HEK293 (cell line): ENCODE measurements at regions not wholly inside any gene's neighbourhood (a gene's known extent, or its start where the extent isn't known, plus 50 kb on each side); places are given as distances from the start of the nearest gene placed in this dataset.

ENCODE experiments used
- AEBP2 ChIP-seq: fragments of 450-650 bp; formaldehyde crosslinking; IDR thresholded peaks from 2 replicates; pipeline ENCODE4 v1.5.1; 2016; ENCODE audit warnings: missing biosample characterization, missing genetic modification characterization, borderline replicate concordance
- CTCF ChIP-seq: fragments of 450-650 bp; formaldehyde crosslinking; IDR thresholded peaks from 2 replicates; pipeline ENCODE4 v1.5.1; 2016; ENCODE audit warnings: missing biosample characterization, missing genetic modification characterization
- ZBTB8A ChIP-seq: fragments of 450-650 bp; formaldehyde crosslinking; IDR thresholded peaks from 2 replicates; pipeline ENCODE4 v1.5.1; 2016; ENCODE audit warnings: missing biosample characterization, missing genetic modification characterization
- ZFHX2 ChIP-seq: fragments of 450-650 bp; formaldehyde crosslinking; conservative IDR thresholded peaks from 2 replicates; pipeline ENCODE4 v1.5.1; 2016; ENCODE audit warnings: missing biosample characterization, missing genetic modification characterization
- ZNF274 ChIP-seq, 2 experiments: fragments of 200-500 bp in 1 of 2; fragments of 450-650 bp in 1 of 2; sonication (Bioruptor generic) in 1 of 2; formaldehyde crosslinking in 1 of 2; IDR thresholded peaks; 2 replicates each; pipeline versions ENCODE4 v1.5.1 to v1.6.1; 2014 to 2016; ENCODE audit warnings: borderline replicate concordance in 1 of 2, inconsistent platforms in 1 of 2, low read length in 1 of 2, missing biosample characterization in 1 of 2, missing genetic modification characterization in 1 of 2
- ZNF521 ChIP-seq: fragments of 450-650 bp; formaldehyde crosslinking; IDR thresholded peaks from 2 replicates; pipeline ENCODE4 v1.5.1; 2017; ENCODE audit warnings: missing biosample characterization, mild to moderate bottlenecking, missing genetic modification characterization
- ZNF664 ChIP-seq: fragments of 450-650 bp; formaldehyde crosslinking; IDR thresholded peaks from 2 replicates; pipeline ENCODE4 v1.5.1; 2016; ENCODE audit warnings: missing biosample characterization, missing genetic modification characterization
- TF ChIP-seq, protein P1 (sequence below): fragments of 450-650 bp; formaldehyde crosslinking; IDR thresholded peaks from 2 replicates; pipeline ENCODE4 v1.5.1; 2016; ENCODE audit warnings: missing biosample characterization, missing genetic modification characterization

- TF ChIP-seq CTCF (tag by site-specific recombination) (no peak), AEBP2 (tag by site-specific recombination) (no peak), ZNF521 (tag by site-specific recombination) (no peak), ZBTB8A (no peak), ZNF664 (tag by site-specific recombination) (no peak), ZNF274 (IDR thresholded peaks at IDR 0.05; ENCODE audit: low read length) (no peak), ZNF274 (tag by site-specific recombination; IDR thresholded peaks at IDR 0.05; ENCODE audit: borderline replicate concordance) (no peak), ZFHX2 (tag by site-specific recombination) (no peak)
- TF ChIP-seq, protein P1, sequence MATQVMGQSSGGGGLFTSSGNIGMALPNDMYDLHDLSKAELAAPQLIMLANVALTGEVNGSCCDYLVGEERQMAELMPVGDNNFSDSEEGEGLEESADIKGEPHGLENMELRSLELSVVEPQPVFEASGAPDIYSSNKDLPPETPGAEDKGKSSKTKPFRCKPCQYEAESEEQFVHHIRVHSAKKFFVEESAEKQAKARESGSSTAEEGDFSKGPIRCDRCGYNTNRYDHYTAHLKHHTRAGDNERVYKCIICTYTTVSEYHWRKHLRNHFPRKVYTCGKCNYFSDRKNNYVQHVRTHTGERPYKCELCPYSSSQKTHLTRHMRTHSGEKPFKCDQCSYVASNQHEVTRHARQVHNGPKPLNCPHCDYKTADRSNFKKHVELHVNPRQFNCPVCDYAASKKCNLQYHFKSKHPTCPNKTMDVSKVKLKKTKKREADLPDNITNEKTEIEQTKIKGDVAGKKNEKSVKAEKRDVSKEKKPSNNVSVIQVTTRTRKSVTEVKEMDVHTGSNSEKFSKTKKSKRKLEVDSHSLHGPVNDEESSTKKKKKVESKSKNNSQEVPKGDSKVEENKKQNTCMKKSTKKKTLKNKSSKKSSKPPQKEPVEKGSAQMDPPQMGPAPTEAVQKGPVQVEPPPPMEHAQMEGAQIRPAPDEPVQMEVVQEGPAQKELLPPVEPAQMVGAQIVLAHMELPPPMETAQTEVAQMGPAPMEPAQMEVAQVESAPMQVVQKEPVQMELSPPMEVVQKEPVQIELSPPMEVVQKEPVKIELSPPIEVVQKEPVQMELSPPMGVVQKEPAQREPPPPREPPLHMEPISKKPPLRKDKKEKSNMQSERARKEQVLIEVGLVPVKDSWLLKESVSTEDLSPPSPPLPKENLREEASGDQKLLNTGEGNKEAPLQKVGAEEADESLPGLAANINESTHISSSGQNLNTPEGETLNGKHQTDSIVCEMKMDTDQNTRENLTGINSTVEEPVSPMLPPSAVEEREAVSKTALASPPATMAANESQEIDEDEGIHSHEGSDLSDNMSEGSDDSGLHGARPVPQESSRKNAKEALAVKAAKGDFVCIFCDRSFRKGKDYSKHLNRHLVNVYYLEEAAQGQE (tag by site-specific recombination) = no peak
Observed at GRCh38 chr5:153893817-153894216, 144.9 kb downstream of the FAM114A2 start.
